Left lung (tissue), 4 donors: ENCODE measurements at regions not wholly inside any gene's neighbourhood (a gene's known extent, or its start where the extent isn't known, plus 50 kb on each side); places are given as distances from the start of the nearest gene placed in this dataset.

ENCODE experiments used
- ATAC-seq: fragments of 200-7000 bp; cut with Tn5 transposase; one replicate; pipeline ENCODE4 v1.9.1; 2020; ENCODE audit warnings: moderate library complexity
- DNase-seq, 4 donors: peaks; one replicate each; pipeline ENCODE4 v3.0.0-alpha.2; 2013 to 2020
- H3K27ac ChIP-seq, 2 donors: fragments of 200-600 bp; sonication (generic) in 1 of 2; one replicate each; pipeline versions ENCODE4 v1.5.0 to v1.8.0; 2020 to 2021
- H3K27me3 ChIP-seq, 2 donors: fragments of 200-600 bp; sonication (generic) in 1 of 2; one replicate each; pipeline versions ENCODE4 v1.5.0 to v1.8.0; 2020 to 2021
- H3K36me3 ChIP-seq, 2 donors: fragments of 200-600 bp; sonication (generic) in 1 of 2; one replicate each; pipeline versions ENCODE4 v1.5.0 to v1.8.0; 2020 to 2021
- H3K4me1 ChIP-seq, 2 donors: fragments of 200-600 bp; one replicate each; pipeline ENCODE4 v1.8.0; 2021
- H3K4me3 ChIP-seq, 2 donors: fragments of 200-600 bp; sonication (generic) in 1 of 2; one replicate each; pipeline versions ENCODE4 v1.5.0 to v1.8.0; 2020 to 2021; ENCODE audit warnings: mild to moderate bottlenecking in 1 of 2
- H3K9me3 ChIP-seq, 2 donors: fragments of 200-600 bp; sonication (generic) in 1 of 2; one replicate each; pipeline versions ENCODE4 v1.5.0 to v1.8.0; 2020 to 2021
- CTCF ChIP-seq, 2 donors: fragments of 200-600 bp; sonication (generic) in 1 of 2; IDR thresholded peaks; one replicate each; pipeline versions ENCODE4 v1.5.0 to v1.8.0; 2021; ENCODE audit warnings: antibody characterized with exemption in 2 of 2
- intact Hi-C, 2 donors: fragments of 100-400 bp; cut with DNase I; formaldehyde crosslinking; loops; one replicate each; pipeline versions ENCODE4 v1.11.2 to v1.14.2; 2022
- donor health status: DM: no; HTN: yes; CAD: no.
- donor health status: DM: no; HTN: no; CAD: no.

GRCh38 chr15:47507221-47507985 lies 209.9 kb upstream of the SEMA6D start:
- H3K4me1 ChIP-seq = peaks cover 0 to 14% of the 10 kb centered on the region in 2 donors
- no peaks in the 10 kb centered on the region for H3K27me3 ChIP-seq
- no peak for ATAC-seq
- H3K36me3 ChIP-seq = no peaks in the 10 kb centered on the region
- intact Hi-C loops = no loop called here
- H3K4me3 ChIP-seq = no peak overlapping the region
- no peaks in the 10 kb centered on the region for H3K9me3 ChIP-seq
- no peak for TF ChIP-seq CTCF (IDR thresholded peaks at IDR 0.05)
- no peak overlapping the region for H3K27ac ChIP-seq
- no peak for DNase-seq

- H3K36me3 ChIP-seq = no peaks in the 10 kb centered on the region
- no peak for DNase-seq
- ATAC-seq = no peak
- H3K4me3 ChIP-seq = no peak overlapping the region
- no peaks in the 10 kb centered on the region for H3K27me3 ChIP-seq
- H3K27ac ChIP-seq = no peak overlapping the region
- H3K9me3 ChIP-seq = no peaks in the 10 kb centered on the region
- no peak for TF ChIP-seq CTCF (IDR thresholded peaks at IDR 0.05)
- H3K4me1 ChIP-seq = no peaks in the 10 kb centered on the region
- intact Hi-C loops = no loop called here
Measured at GRCh38 chr15:47511261-47511660, 206.0 kb upstream of the SEMA6D start.

DNA sequence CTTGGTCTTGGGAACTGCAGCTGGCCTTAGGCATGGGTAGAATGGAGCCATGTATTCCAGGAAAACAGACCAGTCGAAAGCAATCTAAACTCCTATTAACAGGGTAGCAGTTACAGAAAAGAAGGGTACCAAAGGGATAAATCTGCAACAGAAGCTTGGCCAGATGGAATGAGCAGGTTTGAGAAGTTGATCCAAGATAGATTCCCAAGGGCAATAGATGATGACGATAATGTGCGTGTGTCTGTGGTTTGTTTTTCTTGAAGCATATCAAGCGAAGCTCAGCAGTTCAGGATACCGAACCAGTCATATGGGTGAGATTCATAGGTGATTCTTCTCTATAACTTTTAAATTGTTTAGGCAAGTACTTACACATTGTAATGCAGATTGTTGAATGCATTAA lies 203.8 kb upstream of the SEMA6D start:
- intact Hi-C loops = no loop called here

GRCh38 chr15:47514200-47514652 lies 203.1 kb upstream of the SEMA6D start:
- intact Hi-C loops = no loop called here
- no peak for TF ChIP-seq CTCF (IDR thresholded peaks at IDR 0.05)
- no peaks in the 10 kb centered on the region for H3K27me3 ChIP-seq
- ATAC-seq (no peak), DNase-seq (no peak)
- no peaks in the 10 kb centered on the region for H3K9me3 ChIP-seq
- no peaks in the 10 kb centered on the region for H3K4me1 ChIP-seq
- H3K4me3 ChIP-seq = no peak overlapping the region
- no peak overlapping the region for H3K27ac ChIP-seq
- no peaks in the 10 kb centered on the region for H3K36me3 ChIP-seq

More for the DNA sequence above, 203.8 kb upstream of the SEMA6D start:
- Histone ChIP-seq H3K36me3 (no peaks in the 10 kb centered on the region), H3K9me3 (no peaks in the 10 kb centered on the region), H3K4me3 (no peak overlapping the region), H3K4me1 (no peaks in the 10 kb centered on the region), H3K27ac (no peak overlapping the region), H3K27me3 (no peaks in the 10 kb centered on the region)
- TF ChIP-seq CTCF (IDR thresholded peaks at IDR 0.05) = no peak
- no peak for ATAC-seq
- no peak for DNase-seq

DNA sequence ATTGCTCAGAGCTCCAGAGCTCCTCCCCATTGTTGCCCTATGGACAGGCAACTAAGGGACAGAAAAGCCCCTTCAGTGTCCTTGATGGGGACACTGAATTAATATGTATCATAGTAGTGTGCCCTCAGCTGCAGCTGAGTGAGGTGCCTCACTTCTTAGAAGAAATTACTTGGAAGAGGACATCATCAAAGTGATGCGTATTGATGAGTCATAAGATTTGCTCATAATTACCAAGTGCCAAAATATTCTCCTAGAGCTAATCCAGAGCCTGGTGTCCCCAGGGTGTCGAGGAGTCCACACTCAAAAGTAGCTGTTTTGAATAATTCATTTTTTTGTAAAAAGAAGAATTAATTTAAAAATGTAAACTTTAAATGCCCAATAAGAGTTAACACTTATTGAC lies 200.7 kb upstream of the SEMA6D start:
- DNase-seq (no peak), ATAC-seq (no peak)
- no peaks in the 10 kb centered on the region for H3K36me3 ChIP-seq
- H3K9me3 ChIP-seq = no peaks in the 10 kb centered on the region
- TF ChIP-seq CTCF (IDR thresholded peaks at IDR 0.05) = no peak
- H3K4me3 ChIP-seq = no peak overlapping the region
- H3K27me3 ChIP-seq = peaks cover 0 to 11% of the 10 kb centered on the region in 2 donors
- no peaks in the 10 kb centered on the region for H3K4me1 ChIP-seq
- no peak overlapping the region for H3K27ac ChIP-seq
- intact Hi-C loops = no loop called here
